HG03064 (cell line): ENCODE measurements at regions not wholly inside any gene's neighbourhood (a gene's known extent, or its start where the extent isn't known, plus 50 kb on each side); places are given as distances from the start of the nearest gene placed in this dataset.
"Not testable (repeated sequence)": the region's sequence is repeated elsewhere in the genome, so short reads cannot be mapped to it uniquely, and the experiment has no call there.

Experiments used
- ATAC-seq: cut with Tn5 transposase; IDR thresholded peaks from one replicate; pipeline ENCODE4 v1.9.1; 2021; ENCODE audit warnings: low read depth; ENCODE audit not compliant: unreplicated experiment

- ATAC-seq: no peak
Observed at GRCh38 chr18:77329651-77330050, 80.0 kb downstream of the GALR1 start.

- no peak for ATAC-seq
Observed at GRCh38 chr18:77334876-77335275, 85.2 kb downstream of the GALR1 start.

- ATAC-seq: no peak
Observed at GRCh38 chr18:77337604-77338003, 88.0 kb downstream of the GALR1 start.

- no peak for ATAC-seq
Observed at GRCh38 chr18:77339093-77339492, 89.4 kb downstream of the GALR1 start.

- ATAC-seq: no peak
Observed at GRCh38 chr18:77339623-77340022, 90.0 kb downstream of the GALR1 start.

- no peak for ATAC-seq
Observed at GRCh38 chr18:77340815-77341214, 91.2 kb downstream of the GALR1 start.

- no peak for ATAC-seq
Observed at GRCh38 chr18:77341527-77342325, 92.1 kb downstream of the GALR1 start.

- no peak for ATAC-seq
Observed at GRCh38 chr18:77342736-77343135, 93.1 kb downstream of the GALR1 start.

- ATAC-seq: no peak
Observed at GRCh38 chr18:77343846-77344510, 94.3 kb downstream of the GALR1 start.

- ATAC-seq: no peak
Observed at GRCh38 chr18:77344786-77345500, 95.3 kb downstream of the GALR1 start.

- no peak for ATAC-seq
Observed at GRCh38 chr18:77346208-77346810, 96.7 kb downstream of the GALR1 start.

GRCh38 chr18:77353349-77353748 lies 103.7 kb downstream of the GALR1 start:
- not testable (repeated sequence) for ATAC-seq

GRCh38 chr18:77359561-77360314 lies 110.1 kb downstream of the GALR1 start:
- ATAC-seq: no peak

GRCh38 chr18:77360315-77361190 lies 110.9 kb downstream of the GALR1 start:
- ATAC-seq: no peak

- no peak for ATAC-seq
Observed at GRCh38 chr18:77361382-77361781, 111.7 kb downstream of the GALR1 start.

- ATAC-seq: no peak
Observed at GRCh38 chr18:77365667-77366066, 116.0 kb downstream of the GALR1 start.

GRCh38 chr18:77366067-77366719 lies 116.5 kb downstream of the GALR1 start:
- ATAC-seq: no peak

- no peak for ATAC-seq
Observed at GRCh38 chr18:77366720-77367641, 117.3 kb downstream of the GALR1 start.
